ENCODE measurements at regions not wholly inside any gene's neighbourhood (a gene's known extent, or its start where the extent isn't known, plus 50 kb on each side); places are given as distances from the start of the nearest gene placed in this dataset.

DNA sequence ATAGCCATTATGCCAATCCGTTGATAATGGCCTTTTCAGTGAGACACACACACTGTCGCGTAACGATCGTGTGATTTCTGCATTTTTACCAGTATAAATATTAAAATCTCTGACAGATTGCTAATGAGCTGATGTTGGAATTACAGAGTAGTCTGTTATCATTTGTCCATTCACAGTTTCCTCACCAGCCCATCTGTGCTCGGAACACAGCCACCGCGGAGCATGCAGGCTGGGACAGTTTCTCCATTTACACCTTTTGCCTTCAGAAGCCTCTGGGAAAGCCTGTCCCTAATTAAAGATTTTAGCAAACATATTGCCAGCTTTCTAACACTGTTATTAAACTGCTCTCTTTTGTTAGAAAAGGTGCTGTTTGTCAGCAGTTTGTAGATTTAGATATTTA is 82.2 kb upstream of the BARHL2 start:
- H3K27me3 ChIP-seq, result peaks cover 3% of the 10 kb centered on the region
- no peak overlapping the region for H3K4me3 ChIP-seq
- H3K36me3 ChIP-seq, result no peaks in the 10 kb centered on the region
- WGBS, 2 donors (ENCODE audit: low coverage in 1 of 2), result 92 to 98% methylated on average over 8 of the region's 8 CpGs
- intact Hi-C loops (cut with DNase I; ENCODE audit: low total_unique reads), result no loop called here
- no peaks in the 10 kb centered on the region for H3K9me3 ChIP-seq
- TF ChIP-seq POLR2AphosphoS5 (IDR thresholded peaks at IDR 0.05) (no peak), EP300 (IDR thresholded peaks at IDR 0.05; ENCODE audit: low read depth) (no peak), POLR2A (IDR thresholded peaks at IDR 0.05) (no peak)
- H3K4me1 ChIP-seq, result no peaks in the 10 kb centered on the region
- no peak for DNase-seq
- H3K27ac ChIP-seq, result no peak overlapping the region
- in situ Hi-C loops (cut with MboI; ENCODE audit: low pct_ligation_motif_present in 1 of 4, low pct_unique_long_range_greater_than_20kb in 1 of 4, low sequenced_read_pairs in 3 of 4), result no loop called here

DNA sequence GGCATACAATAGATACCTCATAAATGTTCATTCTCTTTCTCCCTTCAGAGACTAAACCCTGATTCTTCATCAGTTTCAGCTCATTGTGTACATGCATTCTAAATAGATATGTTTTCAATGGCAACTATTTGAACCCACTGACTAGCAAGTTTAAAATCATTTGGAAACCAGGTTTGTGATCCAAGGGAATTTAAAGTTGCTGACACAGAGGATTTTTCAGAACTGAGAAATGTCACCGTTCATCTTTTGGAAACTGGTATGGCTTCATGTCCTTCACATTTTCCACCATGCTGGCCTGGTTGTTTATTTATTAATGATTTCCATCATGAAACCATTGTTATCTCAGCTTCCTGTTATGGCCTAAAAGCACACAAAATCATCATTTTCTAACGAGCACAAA is 81.8 kb upstream of the BARHL2 start:
- TF ChIP-seq, protein P1, sequence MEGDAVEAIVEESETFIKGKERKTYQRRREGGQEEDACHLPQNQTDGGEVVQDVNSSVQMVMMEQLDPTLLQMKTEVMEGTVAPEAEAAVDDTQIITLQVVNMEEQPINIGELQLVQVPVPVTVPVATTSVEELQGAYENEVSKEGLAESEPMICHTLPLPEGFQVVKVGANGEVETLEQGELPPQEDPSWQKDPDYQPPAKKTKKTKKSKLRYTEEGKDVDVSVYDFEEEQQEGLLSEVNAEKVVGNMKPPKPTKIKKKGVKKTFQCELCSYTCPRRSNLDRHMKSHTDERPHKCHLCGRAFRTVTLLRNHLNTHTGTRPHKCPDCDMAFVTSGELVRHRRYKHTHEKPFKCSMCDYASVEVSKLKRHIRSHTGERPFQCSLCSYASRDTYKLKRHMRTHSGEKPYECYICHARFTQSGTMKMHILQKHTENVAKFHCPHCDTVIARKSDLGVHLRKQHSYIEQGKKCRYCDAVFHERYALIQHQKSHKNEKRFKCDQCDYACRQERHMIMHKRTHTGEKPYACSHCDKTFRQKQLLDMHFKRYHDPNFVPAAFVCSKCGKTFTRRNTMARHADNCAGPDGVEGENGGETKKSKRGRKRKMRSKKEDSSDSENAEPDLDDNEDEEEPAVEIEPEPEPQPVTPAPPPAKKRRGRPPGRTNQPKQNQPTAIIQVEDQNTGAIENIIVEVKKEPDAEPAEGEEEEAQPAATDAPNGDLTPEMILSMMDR (IDR thresholded peaks at IDR 0.05), result no peak
- TF ChIP-seq POLR2AphosphoS5 (IDR thresholded peaks at IDR 0.05) (no peak), EP300 (IDR thresholded peaks at IDR 0.05; ENCODE audit: low read depth) (no peak), POLR2A (IDR thresholded peaks at IDR 0.05) (no peak)
- WGBS, 2 donors (ENCODE audit: low coverage in 1 of 2), result 70 to 75% methylated on average over 2 of the region's 2 CpGs
- H3K27ac ChIP-seq, result no peak overlapping the region

DNA sequence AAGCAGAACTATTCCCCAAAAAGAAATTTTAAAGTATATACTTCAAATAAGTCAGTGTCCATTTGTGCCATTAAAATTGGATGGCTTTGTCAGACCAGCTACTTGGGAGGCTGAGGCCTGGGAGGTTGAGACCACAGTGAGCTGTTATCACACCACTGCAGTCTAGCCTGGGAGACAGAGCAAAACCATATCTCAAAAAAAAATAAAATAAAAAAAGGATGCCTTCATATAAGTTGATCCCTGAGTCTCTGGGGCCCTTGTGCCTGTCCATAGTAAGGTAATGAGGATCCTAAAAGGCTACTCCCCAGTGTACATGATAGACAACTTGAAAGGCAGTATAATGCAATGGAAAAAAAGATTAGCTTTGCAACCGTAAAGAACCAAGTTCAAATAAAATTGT is 81.2 kb upstream of the BARHL2 start:
- H3K4me3 ChIP-seq, result no peak overlapping the region
- no peak overlapping the region for H3K27ac ChIP-seq
- intact Hi-C loops (cut with DNase I; ENCODE audit: low total_unique reads), result no loop called here
- H3K36me3 ChIP-seq, result no peaks in the 10 kb centered on the region
- WGBS, 2 donors (ENCODE audit: low coverage in 1 of 2), result 67 to 93% methylated on average over 1 of the region's 1 CpG
- no peaks in the 10 kb centered on the region for H3K9me3 ChIP-seq
- DNase-seq, result no peak
- no peaks in the 10 kb centered on the region for H3K4me1 ChIP-seq
- TF ChIP-seq POLR2A (IDR thresholded peaks at IDR 0.05) (no peak), EP300 (IDR thresholded peaks at IDR 0.05; ENCODE audit: low read depth) (no peak), POLR2AphosphoS5 (IDR thresholded peaks at IDR 0.05) (no peak)
- TF ChIP-seq, protein P1 (IDR thresholded peaks at IDR 0.05), result no peak
- in situ Hi-C loops (cut with MboI; ENCODE audit: low pct_ligation_motif_present in 1 of 4, low pct_unique_long_range_greater_than_20kb in 1 of 4, low sequenced_read_pairs in 3 of 4), result no loop called here
- no peaks in the 10 kb centered on the region for H3K27me3 ChIP-seq

More for the DNA sequence above, 81.8 kb upstream of the BARHL2 start:
- Histone ChIP-seq H3K27me3 (no peaks in the 10 kb centered on the region), H3K36me3 (no peaks in the 10 kb centered on the region), H3K4me1 (no peaks in the 10 kb centered on the region), H3K9me3 (no peaks in the 10 kb centered on the region), H3K4me3 (no peak overlapping the region)
- DNase-seq, result no peak
- intact Hi-C loops (cut with DNase I; ENCODE audit: low total_unique reads), result no loop called here
- in situ Hi-C loops (cut with MboI; ENCODE audit: low pct_ligation_motif_present in 1 of 4, low pct_unique_long_range_greater_than_20kb in 1 of 4, low sequenced_read_pairs in 3 of 4), result no loop called here

DNA sequence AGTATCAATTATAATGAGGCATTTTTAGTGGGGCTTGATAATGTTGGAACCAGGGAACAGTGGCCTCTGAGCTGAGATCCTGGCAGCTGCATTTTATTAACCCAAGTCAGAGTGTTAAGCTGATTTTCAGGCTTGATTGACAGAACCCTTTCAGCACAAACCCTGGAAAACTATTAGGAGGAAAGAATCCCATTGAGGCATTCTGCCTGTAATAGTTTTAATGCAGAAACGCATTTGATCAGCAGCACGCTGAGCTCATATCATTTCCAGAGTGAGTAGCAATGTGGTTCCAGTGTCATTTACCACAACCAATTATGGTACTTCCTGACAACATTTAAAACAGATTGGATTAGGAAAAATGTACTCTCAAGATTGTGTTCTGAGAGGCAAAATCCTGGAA is 78.3 kb upstream of the BARHL2 start:
- TF ChIP-seq POLR2A (IDR thresholded peaks at IDR 0.05) (no peak), POLR2AphosphoS5 (IDR thresholded peaks at IDR 0.05) (no peak), EP300 (IDR thresholded peaks at IDR 0.05; ENCODE audit: low read depth) (no peak)
- TF ChIP-seq, protein P1 (IDR thresholded peaks at IDR 0.05), result no peak
- WGBS, 2 donors (ENCODE audit: low coverage in 1 of 2), result 82 to 92% methylated on average over 2 of the region's 2 CpGs
- Histone ChIP-seq H3K27ac (no peak overlapping the region), H3K36me3 (no peaks in the 10 kb centered on the region), H3K9me3 (no peaks in the 10 kb centered on the region), H3K4me1 (no peaks in the 10 kb centered on the region), H3K4me3 (no peak overlapping the region), H3K27me3 (no peaks in the 10 kb centered on the region)
- in situ Hi-C loops (cut with MboI; ENCODE audit: low pct_ligation_motif_present in 1 of 4, low pct_unique_long_range_greater_than_20kb in 1 of 4, low sequenced_read_pairs in 3 of 4), result no loop called here
- DNase-seq, result no peak
- intact Hi-C loops (cut with DNase I; ENCODE audit: low total_unique reads), result no loop called here

DNA sequence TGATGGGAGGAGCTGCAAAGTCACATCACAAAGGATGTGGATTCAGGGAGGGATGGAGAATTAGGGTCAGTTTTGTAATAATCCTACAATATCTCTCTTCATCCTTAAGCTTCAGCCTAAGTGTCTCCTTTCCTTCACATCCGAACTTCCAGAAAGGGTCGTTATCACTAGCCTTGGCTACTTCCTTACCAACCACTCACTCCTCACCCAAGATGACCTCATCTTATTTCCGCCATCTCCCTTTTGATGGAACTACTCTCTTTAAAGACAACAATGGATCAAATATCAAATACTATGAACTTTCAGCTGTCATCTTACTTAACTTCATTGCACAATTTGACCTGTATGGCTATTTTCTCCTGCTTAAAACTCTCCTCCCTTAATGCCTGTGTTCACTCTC is 69.6 kb upstream of the BARHL2 start:
- Histone ChIP-seq H3K9me3 (no peaks in the 10 kb centered on the region), H3K4me3 (no peak overlapping the region), H3K27me3 (no peaks in the 10 kb centered on the region), H3K27ac (no peak overlapping the region), H3K36me3 (no peaks in the 10 kb centered on the region), H3K4me1 (no peaks in the 10 kb centered on the region)
- TF ChIP-seq, protein P1 (IDR thresholded peaks at IDR 0.05), result no peak
- TF ChIP-seq POLR2AphosphoS5 (IDR thresholded peaks at IDR 0.05) (no peak), EP300 (IDR thresholded peaks at IDR 0.05; ENCODE audit: low read depth) (no peak), POLR2A (IDR thresholded peaks at IDR 0.05) (no peak)
- intact Hi-C loops (cut with DNase I; ENCODE audit: low total_unique reads), result no loop called here
- DNase-seq, result no peak
- in situ Hi-C loops (cut with MboI; ENCODE audit: low pct_ligation_motif_present in 1 of 4, low pct_unique_long_range_greater_than_20kb in 1 of 4, low sequenced_read_pairs in 3 of 4), result no loop called here
- 76 to 94% methylated on average over 2 to 3 of the region's 3 CpGs for WGBS, 2 donors (ENCODE audit: low coverage in 1 of 2)
